Mesendoderm (in vitro differentiated cells): ENCODE measurements at regions not wholly inside any gene's neighbourhood (a gene's known extent, or its start where the extent isn't known, plus 50 kb on each side); places are given as distances from the start of the nearest gene placed in this dataset.

ENCODE experiments used
- DNase-seq: peaks from one replicate; pipeline ENCODE4 v3.0.0; 2013
- H2AK5ac ChIP-seq: 2 replicates; pipeline ENCODE4 v1.6.1; 2013; ENCODE audit warnings: low read length, inconsistent platforms
- H2BK120ac ChIP-seq: 2 replicates; pipeline ENCODE4 v1.6.1; 2013; ENCODE audit warnings: low read depth, mild to moderate bottlenecking, low read length, moderate library complexity, mixed read lengths
- H2BK15ac ChIP-seq: replicated peaks from 2 replicates; pipeline ENCODE4 v1.6.1; 2013; ENCODE audit warnings: low read depth, mild to moderate bottlenecking, moderate library complexity
- H2BK5ac ChIP-seq: 2 replicates; pipeline ENCODE4 v1.6.1; 2013; ENCODE audit warnings: low read length, inconsistent platforms
- H3K18ac ChIP-seq: 2 replicates; pipeline ENCODE4 v1.6.1; 2013; ENCODE audit warnings: mild to moderate bottlenecking, low read length, mixed read lengths
- H3K23ac ChIP-seq: one replicate; pipeline ENCODE4 v1.6.1; 2013; ENCODE audit warnings: low read length
- H3K27ac ChIP-seq: 2 replicates; pipeline ENCODE4 v1.5.1; 2013; ENCODE audit warnings: low read depth, mild to moderate bottlenecking, inconsistent platforms, low read length, moderate library complexity
- H3K27me3 ChIP-seq: 2 replicates; pipeline ENCODE4 v1.6.1; 2013; ENCODE audit warnings: low read length, control low read depth, mild to moderate bottlenecking, inconsistent platforms; ENCODE audit not compliant: insufficient read depth, poor library complexity
- H3K36me3 ChIP-seq: 2 replicates; pipeline ENCODE4 v1.6.1; 2013; ENCODE audit warnings: low read length, inconsistent platforms; ENCODE audit not compliant: control insufficient read depth, insufficient read depth
- H3K4ac ChIP-seq: one replicate; pipeline ENCODE4 v1.6.1; 2013; ENCODE audit warnings: low read depth, mild to moderate bottlenecking, low read length, moderate library complexity
- H3K4me1 ChIP-seq: 2 replicates; pipeline ENCODE4 v1.6.1; 2013; ENCODE audit warnings: low read depth, low read length, inconsistent platforms; ENCODE audit not compliant: control insufficient read depth
- H3K4me2 ChIP-seq: 2 replicates; pipeline ENCODE4 v1.6.1; 2013; ENCODE audit warnings: low read length
- H3K4me3 ChIP-seq: 2 replicates; pipeline ENCODE4 v1.5.1; 2013; ENCODE audit warnings: mild to moderate bottlenecking, low read length
- H3K56ac ChIP-seq: one replicate; pipeline ENCODE4 v1.6.1; 2013; ENCODE audit warnings: low read length
- H3K79me1 ChIP-seq: 2 replicates; pipeline ENCODE4 v1.6.1; 2013; ENCODE audit warnings: low read length, inconsistent platforms
- H3K79me2 ChIP-seq: 2 replicates; pipeline ENCODE4 v1.6.1; 2013; ENCODE audit warnings: mild to moderate bottlenecking, low read length; ENCODE audit not compliant: control insufficient read depth, insufficient read depth
- H3K9ac ChIP-seq: 2 replicates; pipeline ENCODE4 v1.6.1; 2013; ENCODE audit warnings: low read length, inconsistent platforms
- H4K5ac ChIP-seq: one replicate; pipeline ENCODE4 v1.6.1; 2013; ENCODE audit warnings: low read length
- H4K8ac ChIP-seq: one replicate; pipeline ENCODE4 v1.6.1; 2013; ENCODE audit warnings: low read depth, mild to moderate bottlenecking, control low read depth, low read length, moderate library complexity
- WGBS: extraction: QIAGEN DNeasy Blood & Tissue Kit; methylation state at CpG from one replicate; pipeline ENCODE4 v1.1.7; 2013; ENCODE audit warnings: low lambda C conversion rate, missing lambda C conversion rate; ENCODE audit not compliant: insufficient coverage; ENCODE audit errors: extremely low coverage; 5-methylcytosine and 5-hydroxymethylcytosine counted together

- no peak overlapping the region for H4K5ac ChIP-seq
- no peak overlapping the region for H2BK5ac ChIP-seq
- H3K79me1 ChIP-seq, result no peaks in the 10 kb centered on the region
- no peak overlapping the region for H2BK15ac ChIP-seq
- no peak overlapping the region for H3K56ac ChIP-seq
- no peak overlapping the region for H3K4me2 ChIP-seq
- H3K18ac ChIP-seq, result no peak overlapping the region
- no peak overlapping the region for H3K9ac ChIP-seq
- no peak overlapping the region for H4K8ac ChIP-seq
- no peak overlapping the region for H2AK5ac ChIP-seq
- H3K4me1 ChIP-seq, result no peaks in the 10 kb centered on the region
- H2BK120ac ChIP-seq, result no peak overlapping the region
- no peaks in the 10 kb centered on the region for H3K79me2 ChIP-seq
- no peaks in the 10 kb centered on the region for H3K36me3 ChIP-seq
- no peak for DNase-seq
- no peak overlapping the region for H3K23ac ChIP-seq
- no peak overlapping the region for H3K4me3 ChIP-seq
- H3K27me3 ChIP-seq, result no peaks in the 10 kb centered on the region
- WGBS, result no CpG with 5 or more reads among the region's 1 CpG
- H3K27ac ChIP-seq, result no peak overlapping the region
- no peak overlapping the region for H3K4ac ChIP-seq
Observed at GRCh38 chr1:192010406-192010805, 147.9 kb upstream of the RGS18 start.

- Histone ChIP-seq H2AK5ac (no peak overlapping the region), H3K9ac (no peak overlapping the region), H3K4me2 (no peak overlapping the region), H3K23ac (no peak overlapping the region), H3K79me1 (no peaks in the 10 kb centered on the region), H2BK5ac (no peak overlapping the region), H3K4me3 (no peak overlapping the region), H3K27me3 (no peaks in the 10 kb centered on the region), H4K8ac (no peak overlapping the region), H3K4ac (no peak overlapping the region), H2BK15ac (no peak overlapping the region), H3K4me1 (no peaks in the 10 kb centered on the region), H4K5ac (no peak overlapping the region), H2BK120ac (no peak overlapping the region), H3K56ac (no peak overlapping the region), H3K27ac (no peak overlapping the region), H3K18ac (no peak overlapping the region), H3K79me2 (no peaks in the 10 kb centered on the region), H3K36me3 (no peaks in the 10 kb centered on the region)
- no CpG with 5 or more reads among the region's 11 CpGs for WGBS
- DNase-seq, result no peak
Observed at GRCh38 chr1:192011525-192011924, 146.7 kb upstream of the RGS18 start.

GRCh38 chr1:192022827-192023226 is 135.4 kb upstream of the RGS18 start:
- H3K23ac ChIP-seq, result no peak overlapping the region
- H3K4me2 ChIP-seq, result no peak overlapping the region
- no peak overlapping the region for H3K4me3 ChIP-seq
- no peak overlapping the region for H3K9ac ChIP-seq
- no peaks in the 10 kb centered on the region for H3K27me3 ChIP-seq
- WGBS, result no CpG with 5 or more reads among the region's 3 CpGs
- H4K8ac ChIP-seq, result no peak overlapping the region
- no peak for DNase-seq
- H2BK5ac ChIP-seq, result no peak overlapping the region
- no peak overlapping the region for H3K27ac ChIP-seq
- no peak overlapping the region for H3K56ac ChIP-seq
- H3K4ac ChIP-seq, result no peak overlapping the region
- no peaks in the 10 kb centered on the region for H3K36me3 ChIP-seq
- no peak overlapping the region for H2BK120ac ChIP-seq
- H3K79me2 ChIP-seq, result no peaks in the 10 kb centered on the region
- H4K5ac ChIP-seq, result no peak overlapping the region
- H2AK5ac ChIP-seq, result no peak overlapping the region
- H2BK15ac ChIP-seq, result no peak overlapping the region
- H3K4me1 ChIP-seq, result no peaks in the 10 kb centered on the region
- no peaks in the 10 kb centered on the region for H3K79me1 ChIP-seq
- H3K18ac ChIP-seq, result no peak overlapping the region

GRCh38 chr1:192024881-192025280 is 133.4 kb upstream of the RGS18 start:
- no peak overlapping the region for H2BK5ac ChIP-seq
- H3K4me1 ChIP-seq, result no peaks in the 10 kb centered on the region
- no peak overlapping the region for H3K4me3 ChIP-seq
- H2BK15ac ChIP-seq, result no peak overlapping the region
- no peaks in the 10 kb centered on the region for H3K79me1 ChIP-seq
- no peak overlapping the region for H3K4ac ChIP-seq
- H3K18ac ChIP-seq, result no peak overlapping the region
- H3K36me3 ChIP-seq, result no peaks in the 10 kb centered on the region
- no peak overlapping the region for H3K4me2 ChIP-seq
- no peaks in the 10 kb centered on the region for H3K27me3 ChIP-seq
- no CpG with 5 or more reads among the region's 2 CpGs for WGBS
- H4K5ac ChIP-seq, result no peak overlapping the region
- H3K27ac ChIP-seq, result no peak overlapping the region
- H2BK120ac ChIP-seq, result no peak overlapping the region
- H3K79me2 ChIP-seq, result no peaks in the 10 kb centered on the region
- H3K9ac ChIP-seq, result no peak overlapping the region
- no peak overlapping the region for H3K56ac ChIP-seq
- H3K23ac ChIP-seq, result no peak overlapping the region
- no peak overlapping the region for H2AK5ac ChIP-seq
- DNase-seq, result no peak
- no peak overlapping the region for H4K8ac ChIP-seq

- Histone ChIP-seq H3K23ac (no peak overlapping the region), H3K27me3 (no peaks in the 10 kb centered on the region), H3K9ac (no peak overlapping the region), H4K8ac (no peak overlapping the region), H3K27ac (no peak overlapping the region), H3K4ac (no peak overlapping the region), H2BK15ac (no peak overlapping the region), H3K56ac (no peak overlapping the region), H3K4me3 (no peak overlapping the region), H3K4me1 (no peaks in the 10 kb centered on the region), H3K4me2 (no peak overlapping the region), H3K36me3 (no peaks in the 10 kb centered on the region), H2AK5ac (no peak overlapping the region), H4K5ac (no peak overlapping the region), H2BK5ac (no peak overlapping the region), H3K18ac (no peak overlapping the region), H3K79me1 (no peaks in the 10 kb centered on the region), H3K79me2 (no peaks in the 10 kb centered on the region), H2BK120ac (no peak overlapping the region)
- no peak for DNase-seq
- WGBS, result no CpG with 5 or more reads among the region's 1 CpG
Observed at GRCh38 chr1:192038567-192038966, 119.7 kb upstream of the RGS18 start.

GRCh38 chr1:192045131-192045530 is 113.1 kb upstream of the RGS18 start:
- Histone ChIP-seq H2BK15ac (no peak overlapping the region), H3K79me1 (no peaks in the 10 kb centered on the region)

More at GRCh38 chr1:192045131-192045530, 113.1 kb upstream of the RGS18 start:
- Histone ChIP-seq H2BK120ac (no peak overlapping the region), H3K56ac (no peak overlapping the region), H3K79me2 (no peaks in the 10 kb centered on the region), H4K8ac (no peak overlapping the region), H2AK5ac (no peak overlapping the region), H3K18ac (no peak overlapping the region), H3K4me3 (no peak overlapping the region), H4K5ac (no peak overlapping the region), H3K36me3 (no peaks in the 10 kb centered on the region), H3K4me1 (no peaks in the 10 kb centered on the region), H3K27me3 (no peaks in the 10 kb centered on the region), H3K4me2 (no peak overlapping the region), H3K23ac (no peak overlapping the region), H3K27ac (no peak overlapping the region), H3K9ac (no peak overlapping the region), H2BK5ac (no peak overlapping the region), H3K4ac (no peak overlapping the region)
- WGBS, result no CpG with 5 or more reads among the region's 3 CpGs
- no peak for DNase-seq
